ENCODE measurements at regions not wholly inside any gene's neighbourhood (a gene's known extent, or its start where the extent isn't known, plus 50 kb on each side); places are given as distances from the start of the nearest gene placed in this dataset.

DNA sequence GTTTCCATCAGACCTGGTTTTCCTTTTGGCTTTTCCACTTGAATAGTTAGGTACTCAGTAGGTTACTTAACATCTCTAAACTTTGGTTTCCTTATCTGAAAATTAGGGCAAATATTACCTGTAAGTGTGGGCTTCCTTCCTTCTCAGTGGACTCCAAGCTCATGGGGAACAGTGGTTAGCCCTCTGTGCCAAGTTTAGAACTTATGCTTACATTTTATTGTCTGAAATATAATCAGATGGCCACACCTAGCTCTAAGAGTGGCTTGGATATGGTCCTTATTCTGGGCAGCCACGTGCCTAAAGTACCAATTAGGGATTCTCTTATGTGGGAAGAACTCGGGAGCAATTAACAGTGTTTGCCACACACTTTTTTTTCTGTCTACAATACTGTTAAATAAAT is 133.9 kb downstream of the UCHL1 start:
- DNase-seq (ENCODE audit: low read depth): no peak

DNA sequence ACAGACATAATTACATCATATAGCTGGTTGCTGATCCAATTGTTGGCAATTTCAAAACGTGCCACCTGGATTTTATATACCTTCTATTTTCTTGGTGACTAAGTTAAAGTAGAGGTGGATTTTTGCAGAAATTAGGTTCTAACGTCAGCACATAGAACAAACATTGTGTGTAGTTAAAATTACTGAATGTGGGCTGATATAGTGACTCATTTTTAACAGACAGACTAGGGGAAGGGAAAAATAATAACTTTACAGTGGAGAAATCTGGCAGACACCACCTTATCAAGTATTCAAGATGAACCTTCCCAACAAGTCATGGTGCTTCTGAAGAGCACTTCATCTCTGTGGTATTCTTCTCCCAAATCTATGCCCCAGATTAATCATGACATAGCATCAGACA is 134.5 kb downstream of the UCHL1 start:
- no peak for DNase-seq (ENCODE audit: low read depth)

DNA sequence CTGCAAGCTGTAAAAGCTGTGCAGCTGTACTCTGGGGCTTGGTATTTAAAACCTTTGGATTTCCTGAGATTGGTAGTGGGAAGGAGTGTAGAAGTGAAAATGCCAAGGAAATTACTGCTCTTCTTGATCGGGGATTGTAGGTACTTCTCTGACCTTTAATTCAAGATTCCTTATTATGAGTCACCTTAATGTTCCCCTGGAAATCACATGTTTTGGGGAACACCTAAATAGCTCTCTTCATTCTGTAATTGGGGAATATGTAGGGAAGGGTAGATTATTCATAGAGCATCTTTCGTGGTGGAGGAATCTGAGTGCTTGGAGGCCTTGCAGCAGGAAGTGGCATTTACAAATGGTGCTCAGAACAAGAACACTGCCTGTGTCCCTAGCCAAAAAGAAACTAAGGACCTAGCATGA is 137.8 kb downstream of the UCHL1 start:
- DNase-seq (ENCODE audit: low read depth): no peak

DNA sequence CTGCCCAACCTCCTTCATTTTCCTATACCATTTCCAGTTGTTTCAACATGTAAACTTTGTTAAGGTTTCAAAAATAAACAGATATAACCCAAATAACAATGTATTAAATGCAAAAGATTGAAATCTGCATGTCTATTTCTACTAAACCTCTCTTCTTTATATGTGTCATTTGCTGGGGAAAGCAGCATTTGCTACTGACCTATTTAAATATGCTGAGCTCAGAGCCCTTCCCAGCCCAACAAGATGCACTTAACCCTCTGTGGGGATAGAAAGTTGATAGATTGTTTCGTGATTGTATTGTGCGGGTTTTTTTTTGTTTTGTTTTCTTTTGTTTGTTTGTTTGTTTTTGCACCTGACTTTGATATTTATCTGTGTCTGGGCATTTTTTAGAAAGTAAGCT is 139.5 kb downstream of the UCHL1 start:
- DNase-seq (ENCODE audit: low read depth): no peak

DNA sequence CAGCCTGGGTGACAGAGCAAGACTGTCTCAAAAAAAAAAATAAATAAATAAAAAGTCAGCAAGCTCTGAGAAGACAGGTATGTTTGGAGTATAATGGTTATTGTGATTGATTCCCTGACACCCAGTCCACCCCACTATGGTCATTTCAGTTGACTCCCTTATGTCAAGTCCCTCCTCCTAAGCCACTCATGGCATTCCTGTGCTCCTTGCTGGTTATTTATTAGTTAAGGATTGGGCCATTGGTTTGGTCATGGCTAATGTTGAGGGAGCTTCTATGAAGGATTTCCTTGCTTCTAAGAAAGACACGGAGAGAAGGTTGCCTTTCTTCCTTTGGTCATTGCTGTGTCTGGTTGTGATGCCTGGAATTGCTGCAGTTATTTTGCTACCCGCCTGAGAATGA is 140.1 kb downstream of the UCHL1 start:
- no peak for DNase-seq (ENCODE audit: low read depth)

DNA sequence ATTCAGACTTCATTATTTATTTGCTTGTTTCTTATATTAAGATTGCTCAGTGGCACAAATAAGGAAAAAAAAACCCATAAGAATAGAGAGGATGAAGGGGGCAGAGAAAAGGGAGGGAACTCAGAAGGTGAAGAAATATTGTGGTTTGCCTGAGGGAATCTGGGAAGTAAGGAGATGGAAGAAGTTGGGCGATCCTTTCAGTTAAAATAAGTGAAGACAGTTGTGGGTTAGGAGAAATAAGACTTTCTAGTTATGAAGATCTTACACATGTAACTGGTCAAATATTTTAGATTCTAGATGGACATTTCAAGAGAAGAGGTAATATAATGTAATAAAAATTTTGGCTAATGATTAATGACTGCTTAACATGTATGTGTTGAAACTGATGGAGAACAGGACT is 138.7 kb upstream of the LIMCH1 start:
- peak; percentile 29 for DNase-seq (ENCODE audit: low read depth)

DNA sequence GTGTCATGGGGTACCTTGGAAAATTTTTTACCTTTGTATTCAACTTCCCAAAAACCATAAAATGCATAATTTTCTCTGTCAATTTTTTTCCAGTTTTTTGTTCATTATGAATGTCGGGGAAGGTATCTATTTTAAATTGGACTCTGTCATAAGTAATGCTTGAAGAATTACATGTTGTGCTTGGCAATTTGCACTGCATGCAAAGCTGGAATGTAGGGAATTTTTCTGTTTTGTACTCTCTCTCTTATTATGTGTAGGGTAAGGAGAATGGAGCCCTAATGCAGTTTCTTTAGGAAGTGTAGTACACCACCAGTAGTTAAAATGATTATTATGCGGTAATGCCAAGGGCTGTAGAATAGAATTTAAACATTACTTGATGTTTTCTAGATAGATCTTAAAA is 137.7 kb upstream of the LIMCH1 start:
- no peak for DNase-seq (ENCODE audit: low read depth)

DNA sequence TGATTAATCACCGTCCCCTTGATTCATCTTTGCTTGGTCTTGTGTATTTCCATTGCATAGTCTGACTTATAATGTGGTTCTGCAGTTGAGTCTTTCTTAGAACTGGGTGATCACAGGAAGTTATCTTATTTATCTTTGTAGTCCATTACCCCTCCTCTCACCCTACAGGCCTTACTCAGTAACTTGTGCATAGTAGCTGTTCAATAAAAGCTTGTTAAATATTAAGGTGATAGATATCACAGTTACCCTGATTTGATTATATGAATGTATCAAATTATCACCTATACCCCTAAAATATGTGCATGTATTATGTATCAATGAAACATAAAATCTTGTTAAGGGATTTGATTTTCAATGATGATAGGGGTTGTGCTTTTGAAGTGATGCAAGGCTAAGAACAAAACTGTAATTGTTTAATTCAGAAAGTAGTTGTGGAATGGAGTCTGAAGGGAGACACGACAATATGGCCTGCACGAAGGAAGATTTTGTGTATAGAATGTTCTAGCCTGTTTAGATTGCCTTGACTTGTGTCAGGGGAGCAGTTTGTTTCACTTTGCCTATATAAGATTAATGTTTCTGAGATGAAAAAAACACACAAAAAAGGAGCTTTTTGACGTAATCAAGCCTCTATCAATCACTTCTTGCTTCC is 132.4 kb upstream of the LIMCH1 start:
- DNase-seq (ENCODE audit: low read depth): peak; percentile 46

DNA sequence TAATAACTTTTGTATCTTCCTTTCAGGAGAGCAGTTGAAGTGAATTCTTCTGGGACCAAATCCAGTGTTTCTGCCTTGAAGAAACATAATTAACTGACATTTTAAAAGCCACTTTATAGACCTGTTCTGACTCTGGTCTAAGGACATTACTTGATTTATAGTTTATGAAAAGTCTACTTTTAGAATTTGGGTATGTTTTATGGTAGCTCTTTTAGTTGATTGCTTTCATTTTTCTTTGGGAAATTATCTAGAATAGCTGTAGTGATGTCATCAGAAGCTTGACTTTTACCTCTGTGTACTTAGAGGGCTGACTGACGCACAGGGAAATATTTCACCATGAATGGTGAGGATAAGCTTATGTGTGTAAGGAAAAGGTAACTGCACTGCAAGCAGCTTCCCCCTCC is 131.8 kb upstream of the LIMCH1 start:
- DNase-seq (ENCODE audit: low read depth): peak; percentile 91

DNA sequence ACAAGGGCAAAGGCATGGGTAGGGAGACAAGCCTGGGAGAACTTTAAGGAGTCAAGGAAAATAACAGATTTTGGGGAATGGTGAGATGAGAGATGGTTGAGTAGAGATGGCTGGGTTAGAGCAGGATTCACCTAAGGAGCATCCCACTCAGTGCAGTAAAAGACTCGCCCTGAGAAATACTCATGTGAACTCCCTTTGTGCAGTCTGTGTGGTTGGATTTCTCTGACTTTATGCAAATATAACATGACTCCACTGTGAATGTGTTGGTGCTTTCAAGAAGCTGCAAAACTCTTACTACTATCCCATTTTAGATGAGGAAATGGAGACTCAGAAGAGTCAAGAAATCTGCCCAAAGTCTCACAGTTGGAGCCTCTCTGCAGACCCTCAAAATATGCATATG is 129.8 kb upstream of the LIMCH1 start:
- DNase-seq (ENCODE audit: low read depth): no peak

DNA sequence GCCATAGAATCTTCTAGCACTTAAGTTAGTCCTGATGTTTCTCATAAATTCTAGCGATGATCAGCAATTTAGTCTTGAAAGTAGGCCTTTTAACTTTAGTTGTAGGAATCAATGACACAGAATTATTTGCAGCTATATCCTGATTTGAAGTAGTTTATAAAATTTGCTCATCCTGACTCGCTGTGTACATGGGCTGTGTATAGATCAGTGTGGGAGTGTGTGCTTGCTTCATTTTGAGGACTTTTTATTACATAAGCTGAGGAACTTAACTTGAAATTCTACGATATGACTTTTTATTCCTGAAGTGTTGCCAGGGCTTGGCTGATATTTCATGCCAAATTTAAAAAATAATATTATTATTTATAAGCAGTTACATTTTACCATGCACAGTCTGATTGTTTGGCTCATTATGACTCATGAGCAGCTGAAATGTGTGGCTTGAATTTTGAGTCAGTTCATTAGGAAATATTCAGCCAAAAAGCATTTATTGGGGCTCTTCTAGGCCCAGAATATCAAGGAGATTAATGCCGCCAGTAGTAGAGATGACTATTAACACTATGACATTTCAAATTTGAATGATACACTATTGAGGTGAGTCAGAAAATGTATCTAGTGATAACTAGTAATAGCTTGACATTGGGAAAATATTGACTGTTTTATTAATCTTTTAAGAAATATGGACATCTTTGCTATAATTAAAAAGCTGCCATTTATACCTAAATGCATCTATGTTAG is 128.9 kb upstream of the LIMCH1 start:
- DNase-seq (ENCODE audit: low read depth): peak; percentile 60

DNA sequence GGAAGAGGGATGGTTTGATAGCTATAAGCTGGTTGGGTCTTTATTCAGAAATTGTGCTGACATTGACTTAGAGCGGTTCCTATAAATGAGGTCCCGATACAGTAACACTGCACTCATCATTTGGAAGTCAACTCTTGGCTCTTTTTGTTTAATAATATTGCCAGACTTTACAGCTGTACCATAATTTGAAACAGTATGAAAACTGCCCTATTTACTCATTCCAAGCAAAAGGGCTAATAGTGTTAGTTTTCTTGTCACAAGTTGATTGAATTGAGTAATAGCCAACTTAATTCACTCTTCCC is 128.4 kb upstream of the LIMCH1 start:
- no peak for DNase-seq (ENCODE audit: low read depth)

DNA sequence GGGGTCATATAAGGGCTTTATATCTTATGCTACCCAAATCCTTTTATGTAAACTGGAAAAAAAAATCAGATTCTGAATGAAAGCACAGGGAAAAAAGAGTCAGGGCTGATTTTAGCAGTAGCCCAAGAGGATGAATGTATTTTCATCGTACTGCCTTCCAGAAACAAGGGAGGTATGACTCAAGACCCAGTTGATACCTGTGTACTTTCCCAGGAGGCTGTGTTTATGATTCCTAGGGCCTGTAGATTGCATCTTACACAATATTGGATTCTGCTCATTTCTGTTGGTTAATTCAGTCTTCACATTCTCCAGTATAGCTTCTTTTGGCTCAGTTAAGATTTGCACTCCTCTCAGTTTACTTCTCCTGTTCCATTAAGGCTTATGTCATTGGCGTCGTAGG is 127.9 kb upstream of the LIMCH1 start:
- peak; percentile 98 for DNase-seq (ENCODE audit: low read depth)

DNA sequence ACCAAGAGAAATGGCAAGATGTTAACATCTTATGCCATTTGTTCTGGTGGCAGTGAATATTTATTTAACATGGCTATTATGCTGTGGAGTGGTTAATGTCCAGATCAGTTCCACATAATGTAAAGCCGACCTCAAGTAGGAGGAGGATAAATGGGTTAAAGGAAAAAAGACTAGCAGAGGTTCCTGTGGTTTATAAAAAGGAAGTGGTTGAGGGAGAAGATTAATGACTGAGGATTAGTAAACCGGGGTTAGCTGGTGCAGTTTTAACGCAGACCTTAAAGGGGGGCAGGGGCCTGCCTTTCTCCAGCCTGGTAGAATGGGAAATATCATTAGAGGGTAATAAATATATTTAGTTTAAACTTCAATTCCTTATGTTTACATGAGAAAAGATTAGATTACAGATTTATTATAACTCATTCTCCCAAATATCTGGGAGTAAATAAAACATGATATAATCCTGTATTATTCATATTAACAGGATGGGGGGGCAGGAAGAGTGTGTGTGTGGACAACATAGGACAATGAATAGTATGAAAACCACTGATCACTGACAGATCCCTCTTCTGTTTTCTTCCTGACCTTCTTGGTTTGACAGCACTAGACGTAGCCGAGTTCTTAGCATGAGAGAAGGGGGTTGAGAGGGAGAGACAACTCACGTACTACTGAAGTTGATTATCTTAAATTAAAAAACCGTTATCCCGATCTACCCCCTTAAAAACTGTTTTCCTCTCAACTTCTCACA is 124.1 kb upstream of the LIMCH1 start:
- peak; percentile 96 for DNase-seq (ENCODE audit: low read depth)

DNA sequence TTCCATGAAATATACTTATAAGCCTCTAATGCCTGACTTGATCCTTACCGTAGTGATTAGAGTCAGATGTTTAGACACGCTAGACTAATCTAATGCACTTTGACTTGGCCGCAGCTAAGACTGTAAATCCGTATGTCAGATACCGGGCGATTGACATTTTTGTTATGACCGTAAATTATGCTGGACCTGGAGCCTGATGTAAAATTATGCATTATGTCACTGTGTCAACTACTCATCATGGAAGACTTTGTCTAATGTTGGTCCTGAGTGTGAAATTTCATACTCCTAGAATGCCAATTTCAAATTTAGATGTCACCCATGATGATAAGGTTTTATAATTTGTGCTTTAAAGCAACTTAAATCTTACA is 123.6 kb upstream of the LIMCH1 start:
- DNase-seq (ENCODE audit: low read depth): no peak

DNA sequence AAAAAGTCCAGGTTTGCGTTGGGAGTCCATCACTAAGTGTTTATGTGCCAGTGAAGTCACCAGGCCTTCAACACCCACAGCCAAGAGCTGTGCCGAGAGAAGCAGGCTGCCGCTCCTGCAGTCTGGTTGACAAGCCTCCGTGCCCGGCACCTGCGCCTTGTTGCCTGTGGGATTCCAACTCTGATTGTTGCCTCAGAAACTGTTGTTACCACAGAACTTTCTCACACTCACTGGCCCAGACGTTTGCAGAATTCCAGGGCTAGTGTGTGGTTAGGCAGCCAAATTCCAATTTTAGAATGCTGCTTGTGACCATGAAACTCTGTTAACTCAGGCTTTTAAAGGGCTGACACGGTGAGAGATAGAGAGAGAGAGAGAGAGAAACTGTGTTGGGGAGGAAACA is 119.5 kb upstream of the LIMCH1 start:
- peak; percentile 98 for DNase-seq (ENCODE audit: low read depth)

DNA sequence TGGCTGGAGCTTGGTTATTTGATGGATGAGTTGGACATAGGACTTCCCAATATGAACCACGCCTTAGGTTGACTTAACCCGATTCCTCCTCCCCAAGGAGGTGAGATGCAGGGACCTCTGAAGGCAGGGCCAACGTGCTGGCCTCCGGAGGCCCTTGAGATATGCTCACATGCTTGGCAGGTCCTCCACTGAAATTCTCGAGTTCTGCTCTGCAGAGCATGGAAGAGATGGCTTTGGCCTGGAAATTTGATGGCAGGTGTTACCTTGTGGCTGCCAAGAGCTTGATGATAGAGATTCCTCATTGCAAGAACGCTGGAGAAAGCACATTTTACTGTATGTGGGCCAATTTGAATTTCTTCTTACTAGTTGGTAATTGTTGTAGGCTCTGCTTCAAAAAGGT is 117.4 kb upstream of the LIMCH1 start:
- no peak for DNase-seq (ENCODE audit: low read depth)

DNA sequence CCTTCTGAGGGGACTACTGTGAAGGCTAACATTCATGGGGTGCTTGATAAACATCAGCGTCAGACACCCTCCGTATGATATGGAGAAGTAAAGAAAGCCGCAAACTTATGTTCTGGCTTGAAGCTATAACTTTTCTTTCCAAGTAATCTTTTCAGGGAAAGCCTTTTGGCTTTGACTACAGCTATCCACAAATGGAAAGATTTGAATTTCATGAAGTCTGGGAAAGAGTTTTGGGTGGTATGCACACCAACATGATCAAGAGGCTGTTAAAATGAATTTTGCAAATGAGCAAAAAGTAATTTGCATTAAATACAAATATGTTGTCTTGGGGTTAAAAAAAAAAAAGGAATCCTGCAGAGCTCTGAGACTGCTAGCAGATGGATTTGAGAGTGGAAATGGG is 114.8 kb upstream of the LIMCH1 start:
- no peak for DNase-seq (ENCODE audit: low read depth)

DNA sequence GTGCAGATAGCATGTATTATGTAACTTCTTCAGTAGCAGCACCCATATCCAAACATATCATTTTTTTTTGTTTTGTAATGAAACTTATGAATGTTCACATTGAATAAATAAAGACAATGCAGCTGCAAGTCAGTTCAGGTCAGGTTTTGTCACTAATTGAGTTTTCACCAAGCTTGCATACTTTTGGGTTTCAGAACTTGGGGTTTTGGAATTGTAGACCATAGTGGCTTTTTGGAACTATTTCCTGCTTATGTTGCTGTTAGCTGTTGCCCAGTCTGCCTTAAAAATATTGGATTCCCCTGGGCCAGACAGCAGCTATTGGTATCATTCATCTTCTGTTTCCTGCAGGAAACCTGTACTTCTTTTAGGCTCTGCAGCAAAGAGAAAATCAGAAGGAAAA is 113.4 kb upstream of the LIMCH1 start:
- DNase-seq (ENCODE audit: low read depth): no peak

DNA sequence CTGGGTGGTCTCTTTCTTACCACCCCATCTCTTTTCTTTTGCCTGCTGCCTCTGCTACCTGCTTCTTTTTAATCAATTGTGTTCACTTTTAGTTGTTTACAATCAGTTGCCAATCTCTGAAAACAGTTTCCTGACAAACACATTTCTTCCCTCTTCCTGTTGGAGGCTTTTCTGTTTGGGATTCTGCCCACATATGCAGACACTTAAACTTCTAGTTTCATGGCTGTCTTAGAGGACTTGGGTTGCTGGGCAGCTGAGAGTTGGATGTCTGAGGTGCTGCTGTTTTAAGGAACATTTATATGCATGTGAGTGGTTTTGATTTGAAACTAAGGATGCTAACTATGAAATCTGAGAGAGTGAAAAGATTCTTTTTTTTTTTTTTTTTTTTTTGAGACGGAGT is 112.3 kb upstream of the LIMCH1 start:
- DNase-seq (ENCODE audit: low read depth): no peak

DNA sequence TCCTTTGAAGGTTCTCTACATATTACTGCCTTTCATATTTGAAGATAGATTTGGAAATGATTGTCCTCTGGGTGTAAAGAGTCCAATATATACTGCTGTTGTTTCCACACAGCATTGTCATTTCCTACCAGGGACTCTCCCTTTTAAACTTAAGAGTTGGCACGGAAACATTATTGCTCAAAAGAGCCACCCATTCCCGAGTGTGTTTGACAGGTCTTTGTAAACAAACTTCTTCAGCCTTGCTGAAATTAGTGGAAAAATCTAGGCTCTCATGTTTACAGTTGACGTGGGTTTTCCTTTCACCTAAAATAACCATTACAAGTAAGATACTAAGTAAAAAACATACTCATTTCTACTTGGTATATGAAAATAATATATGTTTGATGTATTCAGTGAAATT is 111.4 kb upstream of the LIMCH1 start:
- DNase-seq (ENCODE audit: low read depth): peak; percentile 45

DNA sequence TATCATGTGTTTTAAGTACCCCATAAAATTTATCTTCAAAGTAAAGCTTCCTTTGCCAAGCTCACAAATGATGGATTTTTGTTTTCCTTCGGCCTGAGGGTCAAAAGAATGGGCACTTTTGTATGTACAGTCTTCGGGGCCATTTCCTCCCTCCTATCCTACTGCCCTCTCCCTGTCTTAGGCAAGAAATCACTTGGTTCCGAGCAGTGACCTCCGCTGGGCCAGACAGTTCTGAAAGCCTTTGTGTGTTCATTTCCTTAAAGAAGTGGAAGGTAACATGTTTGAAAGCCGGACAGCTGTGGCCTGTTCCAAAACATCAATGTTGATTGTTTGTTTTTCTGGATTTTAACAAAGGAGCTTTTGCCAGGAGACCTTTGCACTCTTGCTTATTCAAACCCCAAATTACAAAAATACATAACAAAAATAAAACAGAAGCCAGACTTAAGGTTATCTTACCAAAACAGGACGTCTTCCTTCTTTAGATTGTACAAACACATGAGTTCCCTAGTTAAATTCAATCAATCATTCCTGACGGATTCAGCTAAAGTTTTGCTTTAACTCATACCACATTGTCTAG is 110.6 kb upstream of the LIMCH1 start:
- peak; percentile 53 for DNase-seq (ENCODE audit: low read depth)

DNA sequence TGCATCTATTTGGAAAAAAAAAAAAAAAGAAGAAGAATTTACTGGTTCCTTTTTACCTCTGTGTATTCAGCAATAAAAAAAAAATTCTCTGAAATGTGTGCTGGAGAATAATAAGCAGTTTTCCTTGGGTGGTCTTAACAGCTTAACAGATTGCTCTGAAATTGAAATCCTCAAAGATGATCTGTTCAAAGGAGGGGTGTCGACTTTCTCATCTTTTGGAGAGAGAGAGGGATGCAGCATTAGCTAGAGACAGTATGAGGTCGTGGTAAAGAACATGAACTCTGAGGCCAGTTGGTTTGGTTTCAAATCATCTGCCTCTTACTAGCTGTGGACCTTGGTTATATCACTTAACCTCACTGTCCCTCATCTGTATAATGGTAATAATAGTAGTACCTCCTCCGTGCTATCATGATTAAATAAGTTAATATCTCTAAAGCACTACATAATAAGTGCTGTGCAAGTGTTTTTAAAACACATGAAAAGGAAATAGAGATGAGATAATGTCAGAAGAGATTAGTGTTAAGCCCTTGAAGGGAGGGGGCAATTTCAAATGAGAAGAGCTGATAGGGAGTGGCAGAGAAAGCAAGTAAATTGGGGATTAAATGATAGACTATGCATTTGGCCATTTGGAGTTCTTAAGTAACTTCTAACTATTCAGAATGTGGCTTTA is 109.9 kb upstream of the LIMCH1 start:
- DNase-seq (ENCODE audit: low read depth): no peak

Data from amniotic epithelial cell (primary cell).